ENCODE measurements at regions not wholly inside any gene's neighbourhood (a gene's known extent, or its start where the extent isn't known, plus 50 kb on each side); places are given as distances from the start of the nearest gene placed in this dataset.

- no peaks in the 10 kb centered on the region for H3K36me3 ChIP-seq (replicated peaks)
- H3K4me3 ChIP-seq (ENCODE audit: low read depth, low read length), result no peak overlapping the region
- H3K27me3 ChIP-seq (replicated peaks), result no peaks in the 10 kb centered on the region
- DNase-seq, result no peak
- no peak overlapping the region for H3K27ac ChIP-seq
- in situ Hi-C loops (cut with HindIII; ENCODE audit: low pct_ligation_motif_present, low sequenced_read_pairs), result no loop called here
- TF ChIP-seq CTCF (IDR thresholded peaks at IDR 0.05; ENCODE audit: low read depth, low read length, missing control alignments), result no peak
Measured at GRCh38 chr11:98434296-98434695, 586.5 kb upstream of the CNTN5 start.

- in situ Hi-C loops (cut with HindIII; ENCODE audit: low pct_ligation_motif_present, low sequenced_read_pairs), result no loop called here
- Histone ChIP-seq H3K27me3 (replicated peaks) (no peaks in the 10 kb centered on the region), H3K27ac (no peak overlapping the region), H3K4me3 (ENCODE audit: low read depth, low read length) (no peak overlapping the region), H3K36me3 (replicated peaks) (no peaks in the 10 kb centered on the region)
- TF ChIP-seq CTCF (IDR thresholded peaks at IDR 0.05; ENCODE audit: low read depth, low read length, missing control alignments), result no peak
- DNase-seq, result no peak
Measured at GRCh38 chr11:98453378-98453777, 567.4 kb upstream of the CNTN5 start.

GRCh38 chr11:98455500-98456307, 565.0 kb upstream of the CNTN5 start:
- H3K4me3 ChIP-seq (ENCODE audit: low read depth, low read length), result no peak overlapping the region
- DNase-seq, result no peak
- H3K36me3 ChIP-seq (replicated peaks), result no peaks in the 10 kb centered on the region
- no peak for TF ChIP-seq CTCF (IDR thresholded peaks at IDR 0.05; ENCODE audit: low read depth, low read length, missing control alignments)
- H3K27ac ChIP-seq, result no peak overlapping the region
- no peaks in the 10 kb centered on the region for H3K27me3 ChIP-seq (replicated peaks)
- in situ Hi-C loops (cut with HindIII; ENCODE audit: low pct_ligation_motif_present, low sequenced_read_pairs), result no loop called here

- Histone ChIP-seq H3K4me3 (ENCODE audit: low read depth, low read length) (no peak overlapping the region), H3K27me3 (replicated peaks) (no peaks in the 10 kb centered on the region), H3K27ac (no peak overlapping the region), H3K36me3 (replicated peaks) (no peaks in the 10 kb centered on the region)
- in situ Hi-C loops (cut with HindIII; ENCODE audit: low pct_ligation_motif_present, low sequenced_read_pairs), result no loop called here
- no peak for DNase-seq
- TF ChIP-seq CTCF (IDR thresholded peaks at IDR 0.05; ENCODE audit: low read depth, low read length, missing control alignments), result no peak
Measured at GRCh38 chr11:98456308-98456680, 564.5 kb upstream of the CNTN5 start.

- no peak overlapping the region for H3K27ac ChIP-seq
- in situ Hi-C loops (cut with HindIII; ENCODE audit: low pct_ligation_motif_present, low sequenced_read_pairs), result no loop called here
- DNase-seq, result no peak
- no peaks in the 10 kb centered on the region for H3K36me3 ChIP-seq (replicated peaks)
- no peaks in the 10 kb centered on the region for H3K27me3 ChIP-seq (replicated peaks)
- H3K4me3 ChIP-seq (ENCODE audit: low read depth, low read length), result no peak overlapping the region
- no peak for TF ChIP-seq CTCF (IDR thresholded peaks at IDR 0.05; ENCODE audit: low read depth, low read length, missing control alignments)
Measured at GRCh38 chr11:98495016-98495415, 525.7 kb upstream of the CNTN5 start.

GRCh38 chr11:98495601-98496000, 525.1 kb upstream of the CNTN5 start:
- no peak overlapping the region for H3K27ac ChIP-seq
- no peaks in the 10 kb centered on the region for H3K27me3 ChIP-seq (replicated peaks)
- no peak for TF ChIP-seq CTCF (IDR thresholded peaks at IDR 0.05; ENCODE audit: low read depth, low read length, missing control alignments)
- in situ Hi-C loops (cut with HindIII; ENCODE audit: low pct_ligation_motif_present, low sequenced_read_pairs), result no loop called here
- no peak overlapping the region for H3K4me3 ChIP-seq (ENCODE audit: low read depth, low read length)
- no peak for DNase-seq
- H3K36me3 ChIP-seq (replicated peaks), result no peaks in the 10 kb centered on the region

Measured in brain microvascular endothelial cell (primary cell).